A549 (cell line): ENCODE measurements at regions not wholly inside any gene's neighbourhood (a gene's known extent, or its start where the extent isn't known, plus 50 kb on each side); places are given as distances from the start of the nearest gene placed in this dataset.

Source experiments
- CHD4 ChIP-seq: fragments of 200-600 bp; sonication (generic); IDR thresholded peaks from 2 replicates; pipeline ENCODE4 v1.6.1; 2016; ENCODE audit warnings: antibody characterized with exemption, mild to moderate bottlenecking, borderline replicate concordance
- NFE2L2 ChIP-seq: fragments of 150-350 bp; conservative IDR thresholded peaks from 2 replicates; pipeline ENCODE4 v1.6.1; 2014; ENCODE audit warnings: low read length
- POLR2A ChIP-seq: IDR thresholded peaks from 2 replicates; pipeline ENCODE4 v1.6.1; 2012; ENCODE audit warnings: mild to moderate bottlenecking, low read length
- POLR2AphosphoS2 ChIP-seq: conservative IDR thresholded peaks from 2 replicates; pipeline ENCODE4 v1.6.1; 2012; ENCODE audit warnings: low read length, improper control_type of control experiment, inconsistent platforms
- RCOR1 ChIP-seq: fragments of 150-350 bp; IDR thresholded peaks from 2 replicates; pipeline ENCODE4 v1.6.1; 2014; ENCODE audit warnings: antibody characterized with exemption, low read length, low read depth
- TP53 ChIP-seq: fragments of 250-450 bp; sonication (Bioruptor Pico); IDR thresholded peaks from 2 replicates; pipeline ENCODE4 v1.5.0; 2021; ENCODE audit warnings: mild to moderate bottlenecking, moderate library complexity
- ZNF302 ChIP-seq: fragments of 250-450 bp; sonication (Bioruptor Pico); IDR thresholded peaks from 2 replicates; pipeline ENCODE4 v1.9.0; 2021; ENCODE audit warnings: inconsistent platforms, mild to moderate bottlenecking, moderate library complexity
- TF ChIP-seq, protein P1 (sequence below): fragments of 200-600 bp; sonication (generic); IDR thresholded peaks from 2 replicates; pipeline ENCODE4 v1.6.1; 2016; ENCODE audit warnings: antibody characterized with exemption, mild to moderate bottlenecking, moderate library complexity
- TF ChIP-seq, protein P2 (sequence below): fragments of >200 bp; sonication (Bioruptor Twin); formaldehyde crosslinking; IDR thresholded peaks from 3 replicates; pipeline ENCODE4 v1.5.1; 2016

DNA sequence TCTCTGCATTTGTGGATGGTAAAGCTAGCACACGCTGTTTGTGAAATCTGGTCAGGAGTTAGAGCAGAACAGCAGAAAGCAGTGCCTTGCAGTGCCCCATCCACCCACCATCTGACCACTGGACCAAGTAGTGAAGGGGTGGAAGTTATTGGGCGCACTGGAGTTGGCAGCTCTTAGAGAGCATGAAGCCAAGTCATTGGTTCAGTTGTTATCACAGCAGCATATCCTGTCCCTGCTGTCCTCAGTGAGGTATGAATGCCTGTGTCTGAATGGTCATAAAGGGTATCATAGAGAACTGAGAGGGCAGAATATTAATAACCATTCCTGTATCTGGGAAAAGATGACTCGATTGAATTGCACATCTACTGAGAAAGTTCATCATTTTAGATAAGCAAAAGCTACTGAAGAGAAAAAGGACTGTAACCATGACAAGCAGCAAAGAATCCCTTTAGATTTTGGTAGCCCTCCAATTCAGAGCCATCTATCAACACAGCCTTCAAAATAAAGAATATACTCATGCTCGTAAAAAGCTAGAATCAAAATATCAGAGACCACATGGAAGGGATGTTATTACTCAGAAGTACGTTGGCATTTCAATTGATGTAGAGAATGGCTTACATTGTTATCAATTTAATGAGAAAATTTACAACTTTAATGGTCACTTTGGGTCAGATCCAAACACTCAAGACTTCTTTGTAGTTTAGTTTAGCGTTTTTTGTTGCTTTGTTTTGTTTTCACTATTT is 919.0 kb downstream of the EFNB2 start:
- TF ChIP-seq CHD4 (no peak), POLR2AphosphoS2 (no peak), POLR2A (no peak), ZNF302 (CRISPR knock-in tag) (no peak), NFE2L2 (no peak), RCOR1 (no peak), TP53 (CRISPR knock-in tag) (no peak)
- TF ChIP-seq, protein P1, sequence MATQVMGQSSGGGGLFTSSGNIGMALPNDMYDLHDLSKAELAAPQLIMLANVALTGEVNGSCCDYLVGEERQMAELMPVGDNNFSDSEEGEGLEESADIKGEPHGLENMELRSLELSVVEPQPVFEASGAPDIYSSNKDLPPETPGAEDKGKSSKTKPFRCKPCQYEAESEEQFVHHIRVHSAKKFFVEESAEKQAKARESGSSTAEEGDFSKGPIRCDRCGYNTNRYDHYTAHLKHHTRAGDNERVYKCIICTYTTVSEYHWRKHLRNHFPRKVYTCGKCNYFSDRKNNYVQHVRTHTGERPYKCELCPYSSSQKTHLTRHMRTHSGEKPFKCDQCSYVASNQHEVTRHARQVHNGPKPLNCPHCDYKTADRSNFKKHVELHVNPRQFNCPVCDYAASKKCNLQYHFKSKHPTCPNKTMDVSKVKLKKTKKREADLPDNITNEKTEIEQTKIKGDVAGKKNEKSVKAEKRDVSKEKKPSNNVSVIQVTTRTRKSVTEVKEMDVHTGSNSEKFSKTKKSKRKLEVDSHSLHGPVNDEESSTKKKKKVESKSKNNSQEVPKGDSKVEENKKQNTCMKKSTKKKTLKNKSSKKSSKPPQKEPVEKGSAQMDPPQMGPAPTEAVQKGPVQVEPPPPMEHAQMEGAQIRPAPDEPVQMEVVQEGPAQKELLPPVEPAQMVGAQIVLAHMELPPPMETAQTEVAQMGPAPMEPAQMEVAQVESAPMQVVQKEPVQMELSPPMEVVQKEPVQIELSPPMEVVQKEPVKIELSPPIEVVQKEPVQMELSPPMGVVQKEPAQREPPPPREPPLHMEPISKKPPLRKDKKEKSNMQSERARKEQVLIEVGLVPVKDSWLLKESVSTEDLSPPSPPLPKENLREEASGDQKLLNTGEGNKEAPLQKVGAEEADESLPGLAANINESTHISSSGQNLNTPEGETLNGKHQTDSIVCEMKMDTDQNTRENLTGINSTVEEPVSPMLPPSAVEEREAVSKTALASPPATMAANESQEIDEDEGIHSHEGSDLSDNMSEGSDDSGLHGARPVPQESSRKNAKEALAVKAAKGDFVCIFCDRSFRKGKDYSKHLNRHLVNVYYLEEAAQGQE: no peak
- TF ChIP-seq, protein P2, sequence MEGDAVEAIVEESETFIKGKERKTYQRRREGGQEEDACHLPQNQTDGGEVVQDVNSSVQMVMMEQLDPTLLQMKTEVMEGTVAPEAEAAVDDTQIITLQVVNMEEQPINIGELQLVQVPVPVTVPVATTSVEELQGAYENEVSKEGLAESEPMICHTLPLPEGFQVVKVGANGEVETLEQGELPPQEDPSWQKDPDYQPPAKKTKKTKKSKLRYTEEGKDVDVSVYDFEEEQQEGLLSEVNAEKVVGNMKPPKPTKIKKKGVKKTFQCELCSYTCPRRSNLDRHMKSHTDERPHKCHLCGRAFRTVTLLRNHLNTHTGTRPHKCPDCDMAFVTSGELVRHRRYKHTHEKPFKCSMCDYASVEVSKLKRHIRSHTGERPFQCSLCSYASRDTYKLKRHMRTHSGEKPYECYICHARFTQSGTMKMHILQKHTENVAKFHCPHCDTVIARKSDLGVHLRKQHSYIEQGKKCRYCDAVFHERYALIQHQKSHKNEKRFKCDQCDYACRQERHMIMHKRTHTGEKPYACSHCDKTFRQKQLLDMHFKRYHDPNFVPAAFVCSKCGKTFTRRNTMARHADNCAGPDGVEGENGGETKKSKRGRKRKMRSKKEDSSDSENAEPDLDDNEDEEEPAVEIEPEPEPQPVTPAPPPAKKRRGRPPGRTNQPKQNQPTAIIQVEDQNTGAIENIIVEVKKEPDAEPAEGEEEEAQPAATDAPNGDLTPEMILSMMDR: no peak
